Stimulated activated naive CD8-positive, alpha-beta T cell treated with anti-CD3 and anti-CD28 coated beads, Interleukin-15, Interleukin-2, amounts not matched to agents 100 ng/mL and 50 ng/mL, for 24 hours (primary cell): ENCODE measurements at regions not wholly inside any gene's neighbourhood (a gene's known extent, or its start where the extent isn't known, plus 50 kb on each side); places are given as distances from the start of the nearest gene placed in this dataset.
"Not testable (repeated sequence)": the region's sequence is repeated elsewhere in the genome, so short reads cannot be mapped to it uniquely, and the experiment has no call there.

Source experiments
- H3K27ac Mint-ChIP-seq: one replicate; pipeline ENCODE4 v1.8.0; 2021; ENCODE audit warnings: mild to moderate bottlenecking, mixed read lengths
- H3K27me3 Mint-ChIP-seq: one replicate; pipeline ENCODE4 v1.8.0; 2021; ENCODE audit warnings: mixed read lengths
- H3K36me3 Mint-ChIP-seq: one replicate; pipeline ENCODE4 v1.8.0; 2021; ENCODE audit warnings: low read depth, mixed read lengths
- H3K4me1 Mint-ChIP-seq: one replicate; pipeline ENCODE4 v1.8.0; 2021; ENCODE audit warnings: low read depth, mixed read lengths
- H3K4me3 Mint-ChIP-seq: one replicate; pipeline ENCODE4 v1.8.0; 2021; ENCODE audit warnings: mild to moderate bottlenecking, mixed read lengths
- H3K9me3 Mint-ChIP-seq: one replicate; pipeline ENCODE4 v1.8.0; 2021; ENCODE audit warnings: mixed read lengths

- Mint-ChIP-seq H3K9me3 (no peaks in the 10 kb centered on the region), H3K4me3 (no peak overlapping the region), H3K27ac (no peak overlapping the region), H3K4me1 (peaks cover 6% of the 10 kb centered on the region), H3K27me3 (no peaks in the 10 kb centered on the region), H3K36me3 (no peaks in the 10 kb centered on the region)
These were observed 80.2 kb downstream of the SH2D1A start for GRCh38 chrX:124426288-124427169.

GRCh38 chrX:124433186-124433585, 86.8 kb downstream of the SH2D1A start:
- Mint-ChIP-seq H3K9me3 (no peaks in the 10 kb centered on the region), H3K4me1 (no peaks in the 10 kb centered on the region), H3K4me3 (no peak overlapping the region), H3K27ac (no peak overlapping the region), H3K27me3 (no peaks in the 10 kb centered on the region), H3K36me3 (no peaks in the 10 kb centered on the region)

- Mint-ChIP-seq H3K27me3 (no peaks in the 10 kb centered on the region), H3K9me3 (no peaks in the 10 kb centered on the region)
These were observed 89.3 kb downstream of the SH2D1A start for GRCh38 chrX:124435616-124436015.

GRCh38 chrX:124440695-124441094, 94.3 kb downstream of the SH2D1A start:
- Mint-ChIP-seq H3K4me3 (no peak overlapping the region), H3K9me3 (no peaks in the 10 kb centered on the region), H3K4me1 (peaks cover 31% of the 10 kb centered on the region), H3K27ac (no peak overlapping the region), H3K36me3 (no peaks in the 10 kb centered on the region), H3K27me3 (no peaks in the 10 kb centered on the region)

More at GRCh38 chrX:124435616-124436015, 89.3 kb downstream of the SH2D1A start:
- no peak overlapping the region for H3K4me3 Mint-ChIP-seq
- no peaks in the 10 kb centered on the region for H3K4me1 Mint-ChIP-seq
- no peaks in the 10 kb centered on the region for H3K36me3 Mint-ChIP-seq
- H3K27ac Mint-ChIP-seq: no peak overlapping the region

GRCh38 chrX:124441971-124442590, 95.7 kb downstream of the SH2D1A start:
- H3K4me3 Mint-ChIP-seq: peak overlapping the region; percentile 11
- H3K27ac Mint-ChIP-seq: peak overlapping the region; percentile 69
- no peaks in the 10 kb centered on the region for H3K27me3 Mint-ChIP-seq
- no peaks in the 10 kb centered on the region for H3K36me3 Mint-ChIP-seq
- peaks cover 31% of the 10 kb centered on the region for H3K4me1 Mint-ChIP-seq
- no peaks in the 10 kb centered on the region for H3K9me3 Mint-ChIP-seq

GRCh38 chrX:124455966-124456365, 109.6 kb downstream of the SH2D1A start:
- Mint-ChIP-seq H3K4me1 (no peaks in the 10 kb centered on the region), H3K27me3 (no peaks in the 10 kb centered on the region), H3K36me3 (no peaks in the 10 kb centered on the region), H3K4me3 (no peak overlapping the region), H3K27ac (no peak overlapping the region), H3K9me3 (no peaks in the 10 kb centered on the region)

- not testable (repeated sequence) for H3K27ac Mint-ChIP-seq, H3K36me3 Mint-ChIP-seq, H3K27me3 Mint-ChIP-seq, H3K4me1 Mint-ChIP-seq, H3K4me3 Mint-ChIP-seq, H3K9me3 Mint-ChIP-seq
These were observed 113.5 kb downstream of the SH2D1A start for GRCh38 chrX:124459851-124460250.

GRCh38 chrX:124462931-124463330, 116.6 kb downstream of the SH2D1A start:
- H3K27me3 Mint-ChIP-seq: no peaks in the 10 kb centered on the region
- no peak overlapping the region for H3K27ac Mint-ChIP-seq
- no peaks in the 10 kb centered on the region for H3K9me3 Mint-ChIP-seq
- no peaks in the 10 kb centered on the region for H3K4me1 Mint-ChIP-seq
- no peaks in the 10 kb centered on the region for H3K36me3 Mint-ChIP-seq
- H3K4me3 Mint-ChIP-seq: no peak overlapping the region

GRCh38 chrX:124467202-124467601, 120.8 kb downstream of the SH2D1A start:
- Mint-ChIP-seq H3K36me3 (no peaks in the 10 kb centered on the region), H3K9me3 (no peaks in the 10 kb centered on the region)

GRCh38 chrX:124475358-124475757, 129.0 kb downstream of the SH2D1A start:
- no peaks in the 10 kb centered on the region for H3K9me3 Mint-ChIP-seq
- no peaks in the 10 kb centered on the region for H3K4me1 Mint-ChIP-seq
- no peaks in the 10 kb centered on the region for H3K27me3 Mint-ChIP-seq
- H3K36me3 Mint-ChIP-seq: no peaks in the 10 kb centered on the region
- no peak overlapping the region for H3K4me3 Mint-ChIP-seq
- H3K27ac Mint-ChIP-seq: no peak overlapping the region

More at GRCh38 chrX:124467202-124467601, 120.8 kb downstream of the SH2D1A start:
- no peak overlapping the region for H3K4me3 Mint-ChIP-seq
- no peak overlapping the region for H3K27ac Mint-ChIP-seq
- H3K4me1 Mint-ChIP-seq: no peaks in the 10 kb centered on the region
- no peaks in the 10 kb centered on the region for H3K27me3 Mint-ChIP-seq

- no peaks in the 10 kb centered on the region for H3K9me3 Mint-ChIP-seq
- no peaks in the 10 kb centered on the region for H3K36me3 Mint-ChIP-seq
- no peak overlapping the region for H3K27ac Mint-ChIP-seq
- H3K4me1 Mint-ChIP-seq: no peaks in the 10 kb centered on the region
- H3K27me3 Mint-ChIP-seq: no peaks in the 10 kb centered on the region
- no peak overlapping the region for H3K4me3 Mint-ChIP-seq
These were observed 130.2 kb downstream of the SH2D1A start for GRCh38 chrX:124476562-124476961.

GRCh38 chrX:124478046-124478445, 131.7 kb downstream of the SH2D1A start:
- Mint-ChIP-seq H3K4me3 (no peak overlapping the region), H3K27ac (no peak overlapping the region), H3K9me3 (no peaks in the 10 kb centered on the region), H3K4me1 (no peaks in the 10 kb centered on the region), H3K27me3 (no peaks in the 10 kb centered on the region), H3K36me3 (no peaks in the 10 kb centered on the region)

GRCh38 chrX:124488412-124489161, 142.2 kb downstream of the SH2D1A start:
- no peaks in the 10 kb centered on the region for H3K4me1 Mint-ChIP-seq
- no peaks in the 10 kb centered on the region for H3K27me3 Mint-ChIP-seq
- no peak overlapping the region for H3K4me3 Mint-ChIP-seq
- H3K27ac Mint-ChIP-seq: no peak overlapping the region
- no peaks in the 10 kb centered on the region for H3K9me3 Mint-ChIP-seq
- no peaks in the 10 kb centered on the region for H3K36me3 Mint-ChIP-seq

GRCh38 chrX:124493984-124494383, 147.6 kb downstream of the SH2D1A start:
- Mint-ChIP-seq H3K36me3 (no peaks in the 10 kb centered on the region), H3K27ac (no peak overlapping the region), H3K9me3 (no peaks in the 10 kb centered on the region), H3K4me3 (no peak overlapping the region), H3K4me1 (no peaks in the 10 kb centered on the region), H3K27me3 (no peaks in the 10 kb centered on the region)

GRCh38 chrX:124497386-124497785, 151.0 kb downstream of the SH2D1A start:
- Mint-ChIP-seq H3K4me3 (no peak overlapping the region), H3K27me3 (no peaks in the 10 kb centered on the region), H3K36me3 (no peaks in the 10 kb centered on the region), H3K27ac (peak overlapping the region; percentile 24), H3K4me1 (peaks cover 20% of the 10 kb centered on the region), H3K9me3 (no peaks in the 10 kb centered on the region)
